Esophagus (tissue), 2 donors: ENCODE measurements at regions not wholly inside any gene's neighbourhood (a gene's known extent, or its start where the extent isn't known, plus 50 kb on each side); places are given as distances from the start of the nearest gene placed in this dataset.

ENCODE experiments used
- H3K27ac ChIP-seq, 2 donors: one replicate each; pipeline ENCODE4 v1.5.1; 2013; ENCODE audit warnings: low read depth in 2 of 2, mild to moderate bottlenecking in 2 of 2, inconsistent platforms in 1 of 2, low read length in 1 of 2, moderate library complexity in 1 of 2
- H3K27me3 ChIP-seq, 2 donors: one replicate each; pipeline ENCODE4 v1.6.1; 2013; ENCODE audit warnings: low read length in 2 of 2, control low read depth in 1 of 2, mild to moderate bottlenecking in 1 of 2; ENCODE audit not compliant: insufficient read depth in 2 of 2, control insufficient read depth in 1 of 2
- H3K36me3 ChIP-seq, 2 donors: one replicate each; pipeline ENCODE4 v1.6.1; 2013; ENCODE audit warnings: low read length in 1 of 2; ENCODE audit not compliant: control insufficient read depth in 2 of 2, insufficient read depth in 2 of 2
- H3K4me1 ChIP-seq, 2 donors: one replicate each; pipeline ENCODE4 v1.6.1; 2013; ENCODE audit warnings: low read length in 1 of 2; ENCODE audit not compliant: control insufficient read depth in 2 of 2, insufficient read depth in 2 of 2
- H3K4me3 ChIP-seq, 2 donors: one replicate each; pipeline ENCODE4 v1.5.1; 2013; ENCODE audit warnings: low read length in 2 of 2, mild to moderate bottlenecking in 2 of 2, low read depth in 1 of 2, moderate library complexity in 1 of 2
- H3K9me3 ChIP-seq, 2 donors: one replicate each; pipeline ENCODE4 v1.6.1; 2013; ENCODE audit warnings: mild to moderate bottlenecking in 2 of 2, low read depth in 1 of 2, low read length in 1 of 2, moderate library complexity in 1 of 2; ENCODE audit not compliant: control insufficient read depth in 2 of 2, insufficient read depth in 1 of 2
- WGBS, 2 donors: extraction: QIAGEN DNeasy Blood & Tissue Kit; methylation state at CpG; one replicate each; pipeline ENCODE4 v1.1.7; 2013; 5-methylcytosine and 5-hydroxymethylcytosine counted together
- donor health status: healthy with polysubstance abuse.
- donor health status: Bipolar disorder and iron deficiency.

- Histone ChIP-seq H3K4me1 (no peaks in the 10 kb centered on the region), H3K9me3 (peaks cover 0 to 7% of the 10 kb centered on the region in 2 donors), H3K36me3 (no peaks in the 10 kb centered on the region), H3K4me3 (no peak overlapping the region), H3K27me3 (no peaks in the 10 kb centered on the region), H3K27ac (no peak overlapping the region)
- WGBS, 2 donors = 80 to 83% methylated on average over 9 of the region's 9 CpGs
Measured at GRCh38 chr10:130416334-130417150, 280.4 kb downstream of the GLRX3 start.

GRCh38 chr10:130418731-130419130 lies 282.5 kb downstream of the GLRX3 start:
- H3K27ac ChIP-seq = no peak overlapping the region
- no peaks in the 10 kb centered on the region for H3K27me3 ChIP-seq
- WGBS, 2 donors = 61 to 72% methylated on average over 10 of the region's 10 CpGs
- no peaks in the 10 kb centered on the region for H3K36me3 ChIP-seq
- H3K4me1 ChIP-seq = no peaks in the 10 kb centered on the region
- H3K9me3 ChIP-seq = peaks cover 0 to 13% of the 10 kb centered on the region in 2 donors
- no peak overlapping the region for H3K4me3 ChIP-seq

GRCh38 chr10:130421909-130422308 lies 285.7 kb downstream of the GLRX3 start:
- no peaks in the 10 kb centered on the region for H3K27me3 ChIP-seq
- no peak overlapping the region for H3K27ac ChIP-seq
- H3K4me3 ChIP-seq = no peak overlapping the region
- 77 to 80% methylated on average over 7 to 9 of the region's 9 CpGs for WGBS, 2 donors
- no peaks in the 10 kb centered on the region for H3K36me3 ChIP-seq
- H3K4me1 ChIP-seq = no peaks in the 10 kb centered on the region
- H3K9me3 ChIP-seq = peaks cover 3 to 13% of the 10 kb centered on the region in 2 donors

GRCh38 chr10:130422366-130423324 lies 286.5 kb downstream of the GLRX3 start:
- 75 to 81% methylated on average over 12 of the region's 12 CpGs for WGBS, 2 donors
- H3K36me3 ChIP-seq = no peaks in the 10 kb centered on the region
- no peak overlapping the region for H3K27ac ChIP-seq
- no peaks in the 10 kb centered on the region for H3K27me3 ChIP-seq
- H3K9me3 ChIP-seq = peaks cover 3 to 13% of the 10 kb centered on the region in 2 donors
- H3K4me3 ChIP-seq = no peak overlapping the region
- no peaks in the 10 kb centered on the region for H3K4me1 ChIP-seq

DNA sequence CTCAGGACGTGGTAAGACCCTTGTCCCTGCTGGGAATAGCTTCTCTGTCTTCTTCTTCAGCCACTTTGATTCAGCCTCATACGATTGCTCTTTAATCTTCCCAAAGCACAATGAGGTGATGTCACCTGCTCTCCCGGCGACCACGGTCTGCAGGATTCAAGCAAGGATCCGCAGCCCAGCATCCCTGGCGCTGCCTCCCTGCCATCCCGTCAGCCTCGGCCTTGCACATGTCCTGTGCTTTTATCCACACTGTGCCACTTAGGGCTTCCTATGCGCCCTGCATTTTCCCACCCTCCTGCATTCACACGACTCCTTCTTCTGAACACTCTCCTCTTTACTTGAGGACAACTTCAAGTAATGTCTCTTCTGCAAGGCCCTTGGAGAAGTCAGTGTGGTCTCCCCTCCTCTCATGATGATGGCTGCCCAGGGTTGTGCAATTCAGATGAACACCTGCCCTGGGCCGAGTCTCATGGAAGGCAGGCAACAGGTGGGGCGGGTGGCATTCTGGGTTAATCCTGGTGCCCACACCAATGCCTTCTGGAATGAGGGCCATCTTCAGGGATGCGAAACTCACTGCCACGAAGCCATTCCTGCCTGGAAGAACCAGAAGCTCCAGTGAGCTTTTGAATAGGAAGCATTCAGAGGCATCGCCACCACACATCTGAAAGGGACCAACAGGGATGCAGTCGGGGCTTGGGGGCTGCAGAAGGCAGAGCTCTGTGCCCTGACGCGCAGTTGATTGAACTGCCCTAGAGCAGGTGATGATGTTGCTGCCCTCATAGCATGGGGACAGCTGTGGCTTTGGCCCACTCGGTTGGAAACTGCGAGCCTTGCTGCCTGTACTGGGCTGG lies 287.5 kb downstream of the GLRX3 start:
- peaks cover 3 to 13% of the 10 kb centered on the region in 2 donors for H3K9me3 ChIP-seq
- no peak overlapping the region for H3K27ac ChIP-seq
- no peak overlapping the region for H3K4me3 ChIP-seq
- H3K27me3 ChIP-seq = no peaks in the 10 kb centered on the region
- 84 to 86% methylated on average over 21 of the region's 21 CpGs for WGBS, 2 donors
- no peaks in the 10 kb centered on the region for H3K4me1 ChIP-seq
- no peaks in the 10 kb centered on the region for H3K36me3 ChIP-seq

DNA sequence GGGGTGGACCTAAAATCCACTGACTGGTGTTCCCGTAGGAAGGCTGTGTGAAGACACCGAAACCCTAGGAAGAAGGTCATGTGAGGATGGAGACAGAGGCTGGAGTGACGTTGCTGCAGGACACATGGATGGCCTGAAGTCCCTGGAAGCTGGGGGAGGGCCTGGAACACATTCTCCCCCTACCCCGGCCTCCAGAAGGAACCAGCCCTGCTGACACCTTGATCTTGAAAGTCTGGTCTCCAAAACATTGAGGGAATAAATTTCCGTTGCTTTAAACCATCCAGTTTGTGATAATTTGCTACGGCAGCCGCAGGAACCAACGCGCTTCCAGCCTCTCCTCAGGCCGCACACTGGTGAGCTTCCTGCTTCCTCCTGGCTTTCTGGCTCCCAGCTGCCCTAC lies 288.2 kb downstream of the GLRX3 start:
- 74 to 75% methylated on average over 10 of the region's 10 CpGs for WGBS, 2 donors
- no peak overlapping the region for H3K4me3 ChIP-seq
- H3K9me3 ChIP-seq = peaks cover 3 to 13% of the 10 kb centered on the region in 2 donors
- no peaks in the 10 kb centered on the region for H3K36me3 ChIP-seq
- H3K27ac ChIP-seq = no peak overlapping the region
- H3K27me3 ChIP-seq = no peaks in the 10 kb centered on the region
- H3K4me1 ChIP-seq = no peaks in the 10 kb centered on the region

DNA sequence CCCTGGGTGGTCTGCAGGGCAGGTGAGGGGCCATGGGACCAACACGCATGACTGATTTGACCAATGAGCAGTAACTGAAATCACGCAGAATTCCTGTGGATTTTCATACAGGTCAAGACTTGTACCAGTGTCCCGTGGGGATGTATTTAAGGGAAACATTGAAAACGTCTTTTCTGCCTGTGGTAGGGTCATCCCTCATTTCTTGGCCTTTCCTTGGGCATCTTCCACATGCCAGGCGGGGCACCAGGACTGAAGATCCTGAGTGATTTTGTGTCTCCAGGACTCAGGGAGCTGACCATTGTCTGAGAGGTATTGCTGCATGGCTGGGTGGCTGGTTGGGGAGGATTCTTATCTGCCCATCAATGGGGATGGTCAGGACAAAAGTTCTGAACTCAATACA lies 289.0 kb downstream of the GLRX3 start:
- no peaks in the 10 kb centered on the region for H3K27me3 ChIP-seq
- H3K4me1 ChIP-seq = no peaks in the 10 kb centered on the region
- H3K4me3 ChIP-seq = no peak overlapping the region
- 52 to 67% methylated on average over 5 of the region's 5 CpGs for WGBS, 2 donors
- H3K9me3 ChIP-seq = peaks cover 3 to 10% of the 10 kb centered on the region in 2 donors
- H3K27ac ChIP-seq = no peak overlapping the region
- H3K36me3 ChIP-seq = no peaks in the 10 kb centered on the region

DNA sequence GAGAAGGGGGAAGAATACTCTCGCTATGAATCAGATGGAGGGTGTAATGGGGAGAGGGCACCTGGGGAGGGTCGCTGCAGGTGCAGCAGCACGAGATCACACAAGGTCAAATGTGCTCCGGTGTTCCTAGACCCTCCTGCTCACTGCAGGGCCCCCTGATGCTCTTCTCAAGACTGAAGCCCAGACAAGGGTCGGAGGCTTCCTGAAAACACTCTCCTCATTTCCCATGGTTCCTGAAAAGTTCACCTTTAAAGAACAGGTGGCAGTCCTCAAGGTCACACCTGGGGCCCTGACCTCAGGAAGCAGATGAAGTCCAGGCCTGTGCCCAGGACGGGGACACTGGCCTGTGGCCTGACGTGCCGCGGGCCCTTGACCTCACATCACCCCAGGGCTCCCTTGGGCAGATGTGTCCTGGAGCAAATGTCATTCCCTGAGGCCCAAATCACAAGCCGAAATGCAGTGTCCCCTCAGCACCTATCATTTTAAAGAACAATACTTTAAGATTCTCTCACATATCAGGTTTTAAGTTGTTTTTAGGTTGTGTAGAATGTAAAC lies 289.8 kb downstream of the GLRX3 start:
- Histone ChIP-seq H3K4me3 (no peak overlapping the region), H3K4me1 (no peaks in the 10 kb centered on the region), H3K9me3 (peaks cover 3 to 14% of the 10 kb centered on the region in 2 donors), H3K27me3 (no peaks in the 10 kb centered on the region), H3K36me3 (no peaks in the 10 kb centered on the region), H3K27ac (no peak overlapping the region)
- 83 to 85% methylated on average over 10 of the region's 10 CpGs for WGBS, 2 donors
